GM12891 (cell line): ENCODE measurements at regions not wholly inside any gene's neighbourhood (a gene's known extent, or its start where the extent isn't known, plus 50 kb on each side); places are given as distances from the start of the nearest gene placed in this dataset.
A peak's percentile ranks its signal among the peaks of the same experiment; 100 is the strongest.

Experiments used
- DNase-seq: peaks from one replicate; pipeline ENCODE4 v3.0.0; 2011; ENCODE audit warnings: low spot score; ENCODE audit not compliant: insufficient read length
- FAIRE-seq: peaks from 2 replicates; lab custom pipeline; 2011; peaks lifted over from hg19 to GRCh38; lab: Jason Lieb, UNC
- PAX5 ChIP-seq: IDR thresholded peaks from 2 replicates; pipeline ENCODE4 v1.6.1; 2011; ENCODE audit warnings: low read length, moderate library complexity, mild to moderate bottlenecking; ENCODE audit not compliant: insufficient read depth, severe bottlenecking
- POLR2A ChIP-seq: IDR thresholded peaks from 2 replicates; pipeline ENCODE4 v1.6.1; 2011; ENCODE audit warnings: low read depth, low read length, control low read depth
- POLR2AphosphoS5 ChIP-seq: IDR thresholded peaks from 2 replicates; pipeline ENCODE4 v1.6.1; 2011; ENCODE audit warnings: low read depth, low read length, control low read depth
- POU2F2 ChIP-seq: IDR thresholded peaks from 2 replicates; pipeline ENCODE4 v1.6.1; 2011; ENCODE audit warnings: low read depth, mild to moderate bottlenecking, control low read depth, low read length, moderate library complexity
- SPI1 ChIP-seq: IDR thresholded peaks from 2 replicates; pipeline ENCODE4 v1.6.1; 2011; ENCODE audit warnings: low read depth, low read length, control low read depth
- TAF1 ChIP-seq: IDR thresholded peaks from 2 replicates; pipeline ENCODE4 v1.6.1; 2011; ENCODE audit warnings: low read depth, low read length, control low read depth

GRCh38 chr9:110072597-110073355 lies 135.2 kb downstream of the C9orf152 start:
- TF ChIP-seq POLR2AphosphoS5: no peak
- no peak for TF ChIP-seq POLR2A
- TF ChIP-seq TAF1: no peak
- TF ChIP-seq PAX5: no peak
- no peak for TF ChIP-seq SPI1
- no peak for TF ChIP-seq POU2F2
- DNase-seq (no peak), FAIRE-seq (no peak)

GRCh38 chr9:110073356-110073905 lies 134.5 kb downstream of the C9orf152 start:
- no peak for TF ChIP-seq POU2F2
- no peak for TF ChIP-seq POLR2AphosphoS5
- no peak for TF ChIP-seq SPI1
- TF ChIP-seq POLR2A: no peak
- no peak for TF ChIP-seq PAX5
- TF ChIP-seq TAF1: no peak
- FAIRE-seq: no peak
- DNase-seq: no peak

- no peak for TF ChIP-seq POLR2A
- TF ChIP-seq TAF1: no peak
- no peak for TF ChIP-seq PAX5
- no peak for TF ChIP-seq POU2F2
- TF ChIP-seq SPI1: no peak
- no peak for TF ChIP-seq POLR2AphosphoS5
- FAIRE-seq: no peak
- no peak for DNase-seq
Observed at GRCh38 chr9:110076894-110077725, 130.8 kb downstream of the C9orf152 start.

DNA sequence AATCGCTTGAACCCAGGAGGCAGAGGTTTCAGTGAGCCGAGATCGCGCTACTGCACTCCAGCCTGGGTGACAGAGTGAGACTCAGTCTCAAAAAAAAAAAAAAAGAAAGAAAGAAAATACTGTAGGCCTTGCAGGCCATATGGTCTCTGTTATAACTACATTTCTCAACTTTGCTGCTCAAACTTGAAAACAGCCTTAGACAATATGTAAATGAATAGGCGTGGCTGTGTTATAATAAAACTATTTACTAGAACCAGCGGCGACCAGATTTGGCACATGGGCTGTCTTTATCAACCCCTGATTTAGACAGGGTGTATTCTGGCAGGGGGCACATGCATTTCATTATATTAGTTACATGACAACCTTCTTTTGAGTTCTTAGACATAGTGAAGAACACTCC lies 130.0 kb downstream of the C9orf152 start:
- DNase-seq (no peak), FAIRE-seq (no peak)
- TF ChIP-seq PAX5 (no peak), POLR2AphosphoS5 (no peak), POLR2A (no peak), TAF1 (no peak), SPI1 (no peak), POU2F2 (no peak)

GRCh38 chr9:110078604-110079003 lies 129.4 kb downstream of the C9orf152 start:
- DNase-seq (no peak), FAIRE-seq (no peak)
- no peak for TF ChIP-seq SPI1
- TF ChIP-seq POU2F2: no peak
- TF ChIP-seq POLR2A: no peak
- no peak for TF ChIP-seq POLR2AphosphoS5
- no peak for TF ChIP-seq TAF1
- no peak for TF ChIP-seq PAX5

- FAIRE-seq (no peak), DNase-seq (no peak)
- TF ChIP-seq PAX5: no peak
- no peak for TF ChIP-seq SPI1
- TF ChIP-seq POLR2AphosphoS5: no peak
- no peak for TF ChIP-seq TAF1
- TF ChIP-seq POU2F2: no peak
- TF ChIP-seq POLR2A: no peak
Observed at GRCh38 chr9:110081395-110081794, 126.6 kb downstream of the C9orf152 start.

DNA sequence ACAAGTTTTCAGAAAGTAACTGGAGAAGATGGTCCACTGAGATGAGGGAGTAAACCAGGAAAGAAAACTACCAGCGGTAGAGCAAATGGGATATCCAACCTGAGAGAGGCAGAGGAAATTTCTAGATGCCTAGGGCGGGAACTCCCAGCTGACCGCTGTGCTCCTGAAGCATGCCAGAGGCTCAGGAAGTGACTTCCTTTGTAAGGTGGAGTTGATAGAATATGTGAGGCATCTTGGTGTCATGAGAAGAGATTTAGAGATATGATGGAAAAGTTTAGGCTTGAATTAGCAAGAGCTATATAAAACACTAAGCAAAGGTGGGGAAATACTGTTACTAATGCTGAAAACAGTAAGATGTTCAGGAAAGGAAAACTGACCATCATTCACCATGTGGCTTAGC lies 124.1 kb downstream of the C9orf152 start:
- no peak for DNase-seq
- no peak for TF ChIP-seq TAF1
- no peak for TF ChIP-seq POU2F2
- TF ChIP-seq PAX5: no peak
- no peak for TF ChIP-seq POLR2A
- no peak for TF ChIP-seq POLR2AphosphoS5
- no peak for TF ChIP-seq SPI1
- no peak for FAIRE-seq

DNA sequence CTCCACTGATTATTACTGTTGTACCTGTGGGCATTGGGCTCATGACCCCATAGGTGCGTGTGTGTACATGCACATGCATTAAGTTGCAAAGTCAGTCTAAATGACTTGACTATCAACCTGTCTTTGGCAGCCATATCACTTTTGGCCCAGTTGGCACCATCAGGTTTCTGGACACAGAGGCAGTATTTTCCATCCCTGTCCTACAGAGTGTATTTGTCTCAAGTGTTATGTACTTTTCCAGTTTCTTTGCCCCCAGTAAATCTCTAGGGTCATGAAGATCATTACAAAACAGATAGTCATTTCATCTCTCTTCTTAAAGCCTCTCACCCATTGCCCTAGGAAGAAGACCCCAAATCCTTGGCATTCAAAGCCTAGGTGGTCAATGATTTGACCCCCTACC lies 121.4 kb downstream of the C9orf152 start:
- FAIRE-seq: peak; percentile 62
- DNase-seq: no peak
- TF ChIP-seq TAF1 (no peak), SPI1 (no peak), POLR2A (no peak), POU2F2 (no peak), PAX5 (no peak), POLR2AphosphoS5 (no peak)

DNA sequence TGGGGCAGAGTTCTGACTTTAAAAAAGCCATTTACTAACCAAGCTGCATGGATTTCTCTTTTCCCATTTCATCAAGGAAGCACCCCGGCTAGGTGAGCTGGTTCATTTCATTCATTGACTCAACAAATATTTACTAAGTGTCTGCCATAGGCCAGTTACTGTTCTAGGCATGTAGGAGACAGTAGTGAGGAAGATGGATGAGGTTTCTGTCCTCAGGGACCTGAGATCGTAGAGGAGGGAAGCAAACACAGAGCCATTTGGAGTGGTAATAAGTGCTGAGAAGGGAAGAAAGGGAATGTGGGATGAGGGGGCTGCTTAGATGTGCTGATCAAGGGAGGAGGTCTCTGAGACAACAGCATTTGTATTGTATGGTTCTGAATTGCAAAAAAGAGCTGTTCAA lies 120.4 kb downstream of the C9orf152 start:
- DNase-seq (no peak), FAIRE-seq (no peak)
- no peak for TF ChIP-seq TAF1
- TF ChIP-seq POLR2AphosphoS5: no peak
- TF ChIP-seq POU2F2: no peak
- no peak for TF ChIP-seq SPI1
- no peak for TF ChIP-seq POLR2A
- TF ChIP-seq PAX5: no peak

DNA sequence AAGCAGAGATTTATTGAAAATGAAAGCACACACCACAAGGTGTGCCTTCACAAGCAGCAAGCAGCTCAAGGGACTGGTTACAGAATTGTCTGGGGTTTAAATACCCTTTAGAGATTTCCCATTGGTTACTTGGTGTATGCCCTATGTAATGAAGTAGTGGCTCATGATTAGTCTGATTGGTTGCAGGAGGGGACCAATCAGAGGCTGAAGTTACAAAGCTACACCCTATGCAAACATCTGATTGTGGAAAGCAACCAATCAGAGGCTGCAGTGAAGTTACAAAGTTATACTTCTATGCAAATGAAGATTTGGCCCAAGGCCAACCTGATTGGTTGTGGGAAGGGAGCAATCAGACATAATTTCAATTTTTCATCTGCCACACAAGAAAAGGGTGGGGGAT lies 119.9 kb downstream of the C9orf152 start:
- TF ChIP-seq POU2F2 (peak; percentile 55; the same call in 1 of the 2 replicates), TAF1 (no peak)
- FAIRE-seq (no peak), DNase-seq (no peak)
